HG03571 (cell line): ENCODE measurements at regions not wholly inside any gene's neighbourhood (a gene's known extent, or its start where the extent isn't known, plus 50 kb on each side); places are given as distances from the start of the nearest gene placed in this dataset.
"Not testable (repeated sequence)": the region's sequence is repeated elsewhere in the genome, so short reads cannot be mapped to it uniquely, and the experiment has no call there.

Source experiments
- ATAC-seq: cut with Tn5 transposase; IDR thresholded peaks from one replicate; pipeline ENCODE4 v1.9.1; 2021; ENCODE audit not compliant: unreplicated experiment

DNA sequence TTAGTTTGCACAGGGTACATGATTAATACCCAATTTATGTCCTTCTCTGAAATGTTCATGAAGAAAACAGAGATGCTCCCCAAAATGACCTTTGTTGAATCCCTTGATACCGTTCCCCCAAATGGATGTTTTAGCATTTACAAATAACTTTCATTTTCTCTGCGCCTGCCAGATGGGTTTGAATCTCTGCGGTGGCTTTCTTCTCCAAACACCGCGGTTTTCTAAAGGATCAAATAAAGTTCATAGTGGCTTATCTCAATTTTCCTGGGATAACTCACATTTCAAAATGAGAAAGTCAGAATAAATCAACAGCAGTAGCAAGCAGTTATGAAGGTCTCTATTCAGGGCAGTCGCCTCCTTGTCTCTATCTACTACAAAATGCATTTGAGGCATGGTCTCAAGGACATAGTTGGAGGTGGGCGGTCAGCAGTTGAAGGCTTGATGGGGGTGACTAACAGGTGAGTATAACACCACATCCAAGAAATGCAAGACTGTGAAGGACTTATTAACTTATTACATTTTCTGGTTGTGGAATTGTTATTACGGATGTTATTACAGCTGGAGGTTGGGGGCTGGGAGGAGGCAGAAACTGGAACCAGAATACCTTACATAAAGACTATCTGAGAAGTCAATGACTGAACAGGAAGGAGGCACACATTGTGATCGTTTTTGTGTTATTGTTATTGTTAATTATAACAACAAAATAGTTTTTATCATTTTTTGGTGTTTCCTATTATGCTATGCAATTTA lies 1513.3 kb downstream of the FAM181B start:
- no peak for ATAC-seq

DNA sequence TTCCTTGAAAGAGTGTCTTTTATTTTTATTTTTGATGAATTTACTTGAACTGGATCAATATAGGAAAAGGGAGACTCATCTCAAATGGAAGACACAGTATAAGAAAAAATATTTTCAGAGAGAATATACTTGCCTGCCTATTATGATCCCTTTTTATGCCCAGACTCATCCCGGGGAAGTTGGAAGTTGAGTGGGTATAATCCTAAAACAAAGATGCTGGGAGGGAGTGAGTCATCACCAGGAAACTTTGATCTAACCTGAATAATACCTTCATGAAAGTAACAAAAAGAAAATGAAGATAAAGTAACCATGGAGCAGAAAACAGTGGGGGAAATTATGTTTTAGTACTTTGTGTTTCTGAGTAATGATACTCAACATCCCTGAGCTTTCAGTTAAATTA lies 1514.0 kb downstream of the FAM181B start:
- ATAC-seq: no peak

DNA sequence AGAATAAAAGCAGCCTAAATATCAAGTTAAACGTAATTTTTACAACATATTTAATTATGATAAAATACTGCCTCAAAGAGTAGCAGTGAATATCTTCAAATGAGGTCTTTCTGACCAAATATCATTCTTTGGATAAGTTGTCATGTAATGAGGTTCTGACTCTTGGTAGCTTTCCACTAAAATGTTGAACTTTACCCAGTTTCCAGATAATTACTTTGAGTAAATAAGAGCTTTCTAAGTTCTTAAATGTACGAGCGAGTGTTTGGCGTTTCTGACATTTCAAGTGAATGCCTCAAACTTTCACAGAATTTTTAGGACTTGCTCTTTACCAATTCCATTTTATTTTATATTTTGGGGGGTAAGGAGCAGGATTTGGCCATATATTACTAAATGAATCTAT lies 1515.2 kb downstream of the FAM181B start:
- no peak for ATAC-seq

DNA sequence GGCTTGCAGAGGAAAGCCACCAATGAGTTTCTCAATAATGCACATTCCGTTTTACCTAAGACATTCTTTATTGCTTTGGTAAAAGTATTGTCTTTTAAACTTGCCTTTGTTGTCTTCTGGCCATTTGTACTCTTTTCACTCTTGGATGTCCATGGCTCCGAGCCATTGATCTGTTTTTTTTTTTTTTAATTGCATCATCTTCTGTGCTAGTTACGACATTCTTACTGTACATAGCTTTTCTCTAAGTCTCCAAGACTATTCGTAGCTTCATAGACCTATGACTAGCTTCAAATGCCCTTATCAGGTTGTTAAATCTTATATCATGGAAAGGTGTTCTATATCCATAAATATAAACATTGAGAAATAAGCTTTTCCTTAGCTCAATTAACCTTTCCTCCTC lies 1522.6 kb downstream of the FAM181B start:
- no peak for ATAC-seq

DNA sequence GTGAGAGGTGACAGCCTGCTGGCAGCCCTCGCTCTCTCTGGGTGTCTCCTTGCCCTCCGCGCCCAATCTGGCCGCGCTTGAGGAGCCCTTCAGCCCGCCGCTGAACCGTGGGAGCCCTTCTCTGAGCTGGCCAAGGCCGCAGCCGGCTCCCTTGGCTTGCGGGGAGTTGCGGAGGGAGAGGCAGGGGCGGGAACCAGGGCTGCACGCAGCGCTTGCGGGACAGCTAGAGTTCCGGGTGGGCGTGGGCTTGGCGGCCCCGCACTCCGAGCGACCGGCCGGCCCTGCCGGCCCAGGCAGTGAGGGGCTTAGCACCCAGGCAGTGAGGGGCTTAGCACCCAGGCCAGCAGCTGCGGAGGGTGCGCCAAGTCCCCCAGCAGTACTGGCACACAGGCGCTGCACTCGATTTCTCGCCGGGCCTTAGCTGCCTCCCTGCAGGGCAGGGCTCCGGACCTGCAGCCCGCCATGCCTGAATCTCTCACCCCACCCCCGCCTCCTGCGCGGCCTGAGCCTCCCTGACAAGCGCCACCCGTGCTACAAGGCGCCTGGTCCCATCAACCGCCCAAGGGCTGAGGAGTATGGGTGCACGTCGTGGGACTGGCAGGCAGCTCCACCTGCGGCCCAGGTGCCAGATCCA lies 1526.1 kb downstream of the FAM181B start:
- no peak for ATAC-seq

DNA sequence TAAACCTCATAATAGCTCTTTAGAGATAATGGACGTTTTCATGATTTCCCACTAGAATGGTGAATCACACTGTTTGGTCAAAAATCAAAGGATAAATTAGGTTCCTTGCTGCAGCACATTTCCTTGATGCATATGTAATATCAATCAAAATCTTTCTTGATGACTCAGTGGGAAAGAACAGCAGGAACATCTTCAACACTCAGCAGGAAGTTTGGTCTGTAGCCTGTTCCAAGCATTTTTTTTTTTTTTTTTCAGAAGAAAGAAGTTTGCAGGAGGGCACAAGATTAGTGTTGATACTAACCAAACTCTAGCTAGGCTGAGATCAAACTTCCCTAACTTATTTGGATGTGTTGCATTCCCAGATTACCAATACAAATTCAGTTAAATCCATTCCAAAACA lies 1529.8 kb downstream of the FAM181B start:
- ATAC-seq: no peak

DNA sequence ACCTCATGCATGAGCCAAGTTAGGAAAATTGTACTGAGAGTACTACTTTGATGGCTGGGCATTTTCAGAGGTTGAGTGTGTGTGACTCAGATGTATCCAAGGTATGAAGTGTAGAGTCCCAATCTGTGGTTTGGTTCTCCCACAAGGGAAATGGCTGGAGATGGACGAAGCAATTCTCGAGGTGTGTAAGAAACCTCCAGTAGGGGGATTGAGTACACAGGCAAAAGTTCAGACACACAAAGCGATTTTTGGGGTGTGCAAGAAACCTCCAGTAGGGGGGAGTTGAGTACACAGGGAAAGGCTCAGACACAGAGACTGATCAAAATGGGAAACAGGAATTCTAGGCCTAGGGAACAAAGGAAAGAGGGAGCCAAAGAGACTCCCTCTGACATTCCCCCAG lies 1536.3 kb downstream of the FAM181B start:
- no peak for ATAC-seq

DNA sequence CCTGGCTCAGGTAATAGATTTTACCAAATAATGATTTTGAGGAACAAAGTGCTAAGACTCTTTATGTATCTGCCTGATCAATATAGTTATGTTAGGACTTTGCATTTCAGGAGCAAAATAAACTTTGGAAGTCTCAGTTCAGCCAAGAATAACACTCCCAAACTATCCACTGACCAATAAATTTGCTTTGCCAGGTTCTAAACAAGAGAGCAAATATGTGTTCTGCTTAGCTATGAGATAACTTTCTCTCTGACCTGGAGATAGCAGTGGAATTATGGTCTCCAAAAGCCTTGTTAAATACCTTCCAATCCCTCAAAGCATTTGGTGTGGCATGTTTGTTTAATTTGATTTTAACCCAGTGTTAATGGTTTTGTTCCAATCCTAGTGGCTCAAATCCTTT lies 1541.1 kb downstream of the FAM181B start:
- no peak for ATAC-seq

DNA sequence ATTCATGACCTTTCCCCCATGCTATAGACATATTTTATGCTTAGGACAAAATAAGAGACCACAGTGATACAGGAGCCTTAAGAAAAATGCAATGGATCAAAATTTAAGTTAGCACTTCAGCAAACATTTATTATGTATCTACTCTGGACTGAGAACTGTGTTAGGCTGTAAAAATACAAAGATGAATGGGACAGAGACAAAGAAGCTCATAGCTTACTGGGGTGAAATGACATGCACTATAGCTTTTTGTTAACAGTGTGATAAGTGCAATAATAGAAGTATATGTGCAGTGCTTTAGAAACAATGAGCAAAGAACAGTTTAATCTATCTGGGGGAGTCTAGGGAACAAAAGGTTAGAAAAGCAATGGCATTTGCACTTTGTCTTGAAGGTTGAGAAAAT lies 1543.1 kb downstream of the FAM181B start:
- ATAC-seq: no peak

DNA sequence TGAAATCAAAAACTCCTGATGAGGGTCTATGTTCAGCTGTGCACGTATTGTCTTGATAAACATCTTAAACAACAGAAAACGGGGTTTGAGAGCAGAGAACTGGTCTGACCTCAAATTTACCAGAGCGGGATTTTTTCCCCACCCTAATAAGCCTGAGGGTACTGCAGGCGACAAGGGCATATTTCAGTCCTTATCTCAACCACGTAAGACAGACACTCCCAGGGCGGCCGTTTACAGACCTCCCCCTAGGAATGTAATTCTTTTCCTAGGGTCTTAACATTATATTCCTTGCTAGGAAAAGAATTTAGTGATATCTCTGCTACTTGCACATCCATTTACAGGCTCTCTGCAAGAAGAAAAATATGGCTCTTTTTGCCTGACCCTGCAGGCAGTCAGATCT lies 1546.6 kb downstream of the FAM181B start:
- not testable (repeated sequence) for ATAC-seq

DNA sequence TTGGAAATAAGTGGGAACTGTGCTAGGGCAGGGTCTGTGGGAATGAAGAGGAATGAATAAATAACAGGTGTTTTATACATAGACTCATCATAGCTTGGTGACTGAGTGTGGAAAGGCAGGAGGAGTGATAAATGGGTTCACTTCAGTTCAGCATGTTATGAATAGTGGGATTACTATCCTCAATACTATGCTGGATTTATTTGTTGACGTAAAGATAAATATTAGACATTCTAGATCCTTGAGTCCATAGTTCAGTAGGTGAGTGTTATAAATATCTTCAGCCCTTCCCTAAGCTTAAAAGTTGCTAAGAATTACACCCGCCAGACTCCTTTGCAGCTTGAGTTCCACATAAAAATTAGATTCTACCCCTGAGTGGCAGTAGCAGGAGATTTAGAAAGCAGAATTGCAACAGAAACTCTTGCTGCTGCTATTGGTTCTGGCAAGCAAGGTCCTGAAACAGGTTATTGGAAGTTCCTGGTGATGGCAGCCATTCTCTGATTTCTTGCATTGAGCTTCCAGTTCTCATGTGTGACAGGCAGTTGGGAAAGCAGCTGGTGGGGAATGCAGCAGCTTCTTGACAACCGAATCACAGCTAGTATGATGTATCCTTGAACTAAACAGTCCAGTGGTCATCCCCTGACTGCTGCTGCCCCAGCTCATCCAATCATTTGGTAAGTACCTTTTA lies 1558.9 kb downstream of the FAM181B start:
- no peak for ATAC-seq

DNA sequence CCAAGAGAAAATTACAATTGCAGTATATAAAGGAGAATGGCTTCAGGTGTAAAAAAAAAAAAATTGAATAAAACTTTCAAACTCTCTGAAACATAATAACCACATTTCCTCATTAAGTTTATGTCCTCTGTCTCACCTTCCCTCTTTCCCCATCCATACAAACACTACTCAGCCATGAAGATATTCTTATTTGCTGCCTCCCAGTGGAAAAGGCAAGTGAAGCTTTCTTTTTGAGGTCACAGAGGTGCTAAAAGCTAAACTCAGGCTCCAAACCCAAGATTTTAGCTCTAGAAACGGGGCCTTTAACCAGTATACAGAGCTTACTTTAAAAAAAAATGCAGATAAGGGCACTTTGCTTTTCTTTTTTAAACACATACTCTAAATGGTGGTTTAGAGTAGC lies 1568.5 kb downstream of the FAM181B start:
- no peak for ATAC-seq

DNA sequence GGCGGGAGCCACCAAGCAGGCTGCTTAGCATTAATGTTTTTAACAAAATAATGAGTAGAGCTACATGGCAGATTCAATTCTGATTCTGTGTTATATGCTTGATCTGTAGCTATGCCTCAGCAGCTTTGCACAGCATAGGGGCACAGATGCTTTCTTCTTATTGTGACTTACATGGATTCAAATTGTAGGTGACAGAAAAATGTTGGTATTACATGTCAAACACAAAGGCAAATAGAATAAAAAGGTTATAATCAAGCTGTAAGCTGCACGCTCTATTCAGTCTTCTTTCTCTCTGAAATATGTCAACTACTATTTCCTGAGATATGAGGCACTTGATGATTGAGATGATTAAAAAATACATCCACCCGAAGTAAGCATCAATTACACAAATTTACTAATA lies 1573.8 kb downstream of the FAM181B start:
- ATAC-seq: no peak

DNA sequence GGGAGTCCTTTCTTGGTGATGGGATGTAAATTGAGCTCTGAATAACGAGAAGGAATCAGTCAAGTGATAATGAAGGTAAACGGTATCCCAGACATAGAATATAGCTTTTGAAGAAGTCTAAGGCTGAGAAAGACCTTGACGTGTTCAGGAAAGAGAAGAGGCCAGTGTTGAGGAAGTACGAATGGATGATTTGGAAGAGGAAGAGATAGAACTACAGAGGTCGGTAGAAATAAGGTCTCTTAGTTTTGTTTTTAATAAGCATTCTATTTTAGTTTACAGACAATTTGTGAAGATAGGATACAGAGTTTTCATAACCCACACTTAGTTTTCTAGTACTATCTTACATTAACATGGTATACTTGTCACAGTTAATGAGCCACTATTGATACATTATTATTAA lies 1598.1 kb downstream of the FAM181B start:
- ATAC-seq: no peak

DNA sequence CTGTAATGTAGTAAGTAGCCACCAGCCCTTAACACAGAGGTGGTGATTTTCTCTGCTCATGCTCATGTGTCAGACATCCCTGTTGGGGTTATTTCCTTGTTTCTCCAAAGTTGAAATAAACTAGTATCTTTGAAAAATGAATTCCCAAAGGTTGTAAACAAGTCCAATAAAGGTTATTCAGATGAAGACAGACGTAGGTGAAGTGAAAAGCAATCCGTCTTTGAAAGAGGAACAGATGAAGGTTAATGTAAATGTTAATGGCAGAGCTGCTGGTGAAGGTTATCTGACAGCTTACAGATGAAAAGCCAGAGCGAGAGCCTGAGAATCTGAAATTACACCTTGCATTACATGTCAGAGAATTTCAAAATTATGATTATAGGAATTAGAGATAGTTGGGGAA lies 1604.0 kb downstream of the FAM181B start:
- ATAC-seq: no peak

DNA sequence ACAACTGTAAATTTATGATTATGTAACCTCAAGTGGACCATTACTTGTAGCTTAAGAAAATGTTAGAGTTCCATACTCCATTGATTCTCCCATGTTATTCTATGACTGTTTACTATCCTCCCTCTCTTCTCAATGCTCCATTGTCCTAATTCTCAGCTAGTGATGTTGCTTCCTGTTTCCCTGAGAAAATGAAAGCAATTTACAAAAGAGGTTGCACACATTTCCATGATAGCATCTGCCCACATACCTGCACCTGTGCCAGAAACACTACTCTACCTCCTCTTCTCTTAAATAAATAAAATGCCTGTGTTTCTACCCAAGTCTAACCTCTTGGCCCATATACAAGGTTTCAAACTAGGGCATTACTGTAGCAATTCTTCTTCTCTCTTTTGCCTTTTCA lies 1620.9 kb downstream of the FAM181B start:
- ATAC-seq: no peak

DNA sequence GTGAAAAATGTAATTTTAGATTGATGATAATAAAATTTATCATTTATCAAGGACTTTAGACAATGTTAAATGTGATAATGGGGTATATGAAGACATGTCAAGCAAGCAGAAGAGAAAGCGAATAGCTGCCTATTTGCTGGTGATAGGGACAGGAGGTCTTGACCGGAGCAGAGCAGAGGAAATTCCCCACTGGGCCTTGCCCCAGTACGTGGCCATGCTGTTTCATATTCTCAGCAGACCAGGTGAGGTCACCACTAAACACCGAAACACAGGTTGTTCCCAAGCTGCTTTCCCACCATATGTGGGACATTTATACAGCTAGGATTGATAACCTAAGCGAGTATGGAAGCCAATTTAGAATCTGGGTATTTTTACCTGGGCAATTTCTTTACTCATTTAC lies 1629.6 kb downstream of the FAM181B start:
- ATAC-seq: no peak

DNA sequence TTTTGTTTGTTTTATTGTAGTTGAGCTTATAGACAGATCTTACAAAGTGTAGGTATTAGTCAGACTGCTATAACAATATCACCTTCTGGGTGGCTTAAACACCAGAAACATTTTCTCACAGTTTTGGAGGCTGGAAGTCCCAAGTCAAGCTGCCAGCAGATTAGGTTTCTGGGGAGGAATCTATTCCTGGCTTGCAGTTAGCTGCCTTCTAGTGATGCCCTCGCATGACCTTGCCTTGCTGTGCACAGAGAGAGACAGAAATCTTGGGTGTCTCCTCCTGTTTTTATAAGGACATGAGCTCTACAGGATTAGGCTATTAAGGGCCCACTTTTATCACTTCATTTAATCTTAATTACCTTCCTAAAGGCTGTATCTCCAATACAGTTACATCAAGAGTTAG lies 1635.2 kb downstream of the FAM181B start:
- ATAC-seq: no peak

DNA sequence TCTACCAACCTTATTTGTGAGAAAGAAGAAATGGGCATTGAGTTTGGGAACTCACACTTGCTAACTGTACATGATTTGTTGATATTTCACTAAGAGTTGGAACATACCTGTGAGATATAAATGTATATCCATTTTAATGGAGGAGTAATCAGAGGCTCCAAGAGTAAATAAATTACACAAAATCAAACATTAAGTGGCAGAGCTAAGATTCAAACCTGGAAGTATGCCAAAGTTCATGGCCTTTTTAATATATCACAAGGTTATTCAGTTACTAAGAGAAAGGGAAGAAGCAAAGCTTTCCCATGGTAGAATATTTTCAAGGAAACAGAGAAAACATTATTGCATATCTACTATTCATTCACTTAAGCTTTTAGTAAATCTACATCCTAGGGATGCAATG lies 1641.1 kb downstream of the FAM181B start:
- ATAC-seq: no peak

DNA sequence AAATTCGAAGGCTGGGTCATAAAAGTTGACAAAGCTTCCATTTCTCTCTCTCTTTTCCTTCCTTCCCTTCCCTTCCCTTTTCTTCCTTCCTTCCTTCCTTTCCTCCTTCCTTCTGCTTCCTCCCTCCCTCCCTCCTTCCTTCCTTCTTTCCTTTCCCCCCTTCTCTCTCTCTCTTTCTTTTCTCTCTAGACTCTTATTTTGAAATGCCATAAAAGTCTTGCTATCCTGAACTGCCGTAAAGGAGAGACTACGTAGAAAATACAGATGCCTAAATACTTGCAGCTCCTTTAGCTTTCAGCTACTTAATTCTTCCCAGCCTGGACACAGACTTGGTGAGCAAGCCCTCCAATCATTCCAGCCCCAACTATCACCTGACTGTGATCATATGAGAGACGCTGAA lies 1644.4 kb downstream of the FAM181B start:
- no peak for ATAC-seq

DNA sequence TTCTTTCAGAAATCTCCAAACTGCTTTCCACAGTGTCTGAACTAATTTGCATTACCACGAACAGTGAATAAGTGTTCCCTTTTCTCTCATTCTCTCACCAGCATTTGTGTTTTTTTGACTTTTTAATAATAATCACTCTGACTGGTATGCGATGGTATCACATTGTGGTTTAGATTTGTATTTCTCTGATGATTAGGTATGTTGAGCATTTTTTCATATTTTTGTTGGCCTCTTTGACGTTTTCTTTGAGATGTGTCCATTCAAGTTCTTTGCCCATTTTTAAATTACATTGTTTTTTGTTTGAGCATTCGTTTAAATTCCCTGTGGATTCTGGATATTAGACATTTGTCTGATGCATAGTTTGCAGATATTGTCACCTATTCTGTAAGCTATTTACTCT lies 1639.6 kb upstream of the TENM4 start:
- no peak for ATAC-seq

DNA sequence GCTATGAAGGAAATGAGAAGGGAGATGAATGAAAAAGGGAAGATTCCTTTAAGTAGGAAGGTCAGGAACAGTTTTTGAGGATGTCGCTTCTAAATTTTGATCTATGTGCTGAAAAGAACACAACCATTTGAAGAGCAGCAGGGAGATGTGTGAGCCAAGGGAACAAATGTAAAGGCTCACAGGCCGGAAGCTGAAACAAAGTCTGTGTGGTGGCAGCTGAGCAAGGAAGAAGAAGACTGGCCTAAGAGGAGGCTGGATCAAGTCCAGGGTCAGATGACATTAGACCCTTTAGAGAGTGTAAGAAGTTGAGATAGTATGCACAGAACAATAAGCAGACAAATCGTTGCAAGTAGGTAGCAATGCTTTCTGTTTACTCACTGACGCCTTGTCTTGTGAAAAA lies 1631.4 kb upstream of the TENM4 start:
- ATAC-seq: no peak
